Superior temporal gyrus (tissue), 1 donor: ENCODE measurements at regions not wholly inside any gene's neighbourhood (a gene's known extent, or its start where the extent isn't known, plus 50 kb on each side); places are given as distances from the start of the nearest gene placed in this dataset.
"Not testable (repeated sequence)": the region's sequence is repeated elsewhere in the genome, so short reads cannot be mapped to it uniquely, and the experiment has no call there.

Source experiments
- DNase-seq: peaks from one replicate; pipeline ENCODE4 v3.0.0-alpha.2; 2016; ENCODE audit errors: extremely low spot score

DNA sequence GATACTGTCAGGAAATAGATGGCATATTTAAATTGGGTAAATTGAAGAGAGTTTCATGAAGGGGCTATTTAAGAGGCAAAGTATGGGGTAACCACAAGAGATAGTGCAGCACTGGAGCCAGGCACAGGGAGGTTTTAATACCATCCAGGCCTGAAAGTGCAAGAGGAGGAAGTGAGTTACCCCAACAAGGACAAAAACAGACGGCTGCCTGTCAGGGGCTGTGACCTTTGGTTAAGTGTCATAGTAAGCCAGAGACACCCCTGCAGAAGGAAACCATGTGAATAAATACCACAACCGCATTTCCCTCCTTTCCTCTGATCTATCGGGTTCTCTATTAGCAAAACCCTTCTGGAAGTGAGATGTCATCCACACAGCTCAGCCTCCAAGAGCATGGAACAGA lies 122.0 kb upstream of the DHRS4 start:
- DNase-seq = no peak

DNA sequence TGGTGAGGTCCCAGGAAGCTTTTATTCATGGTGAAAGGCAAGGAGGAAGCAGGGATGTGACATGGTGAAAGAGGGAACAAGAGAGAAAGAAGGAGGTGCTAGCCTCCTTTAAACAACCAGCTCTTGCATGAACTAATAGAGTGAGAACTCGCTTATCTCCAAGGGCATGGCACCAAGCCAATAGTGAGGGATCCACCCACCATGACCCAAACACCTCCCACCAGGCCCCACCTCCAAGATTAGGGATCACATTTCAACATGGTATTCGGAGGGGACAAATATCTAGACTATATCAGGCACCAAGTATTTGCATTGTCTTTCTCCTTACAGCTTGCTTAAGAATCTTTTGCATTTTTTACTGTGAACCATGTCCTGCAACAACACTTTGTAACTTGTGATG lies 91.9 kb upstream of the DHRS4 start:
- DNase-seq = no peak

DNA sequence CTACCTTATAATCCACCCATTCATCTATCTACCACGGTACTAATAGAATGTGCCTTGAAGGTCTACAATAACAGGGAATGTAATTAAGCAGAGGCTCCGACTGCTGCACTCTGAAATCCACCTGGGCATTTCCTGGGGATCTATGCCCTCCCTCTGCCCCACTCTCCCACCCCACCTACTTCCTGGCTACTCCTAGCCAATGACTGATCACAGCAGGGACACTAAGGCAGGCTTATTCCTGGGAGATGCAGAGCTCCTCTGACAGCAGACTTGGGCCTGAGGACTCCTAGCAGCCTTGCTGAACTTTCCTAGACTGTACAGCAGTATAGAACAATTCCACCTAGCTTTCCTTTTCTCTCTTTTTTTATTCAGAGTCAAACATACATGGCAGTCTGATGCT lies 91.1 kb upstream of the DHRS4 start:
- no peak for DNase-seq

DNA sequence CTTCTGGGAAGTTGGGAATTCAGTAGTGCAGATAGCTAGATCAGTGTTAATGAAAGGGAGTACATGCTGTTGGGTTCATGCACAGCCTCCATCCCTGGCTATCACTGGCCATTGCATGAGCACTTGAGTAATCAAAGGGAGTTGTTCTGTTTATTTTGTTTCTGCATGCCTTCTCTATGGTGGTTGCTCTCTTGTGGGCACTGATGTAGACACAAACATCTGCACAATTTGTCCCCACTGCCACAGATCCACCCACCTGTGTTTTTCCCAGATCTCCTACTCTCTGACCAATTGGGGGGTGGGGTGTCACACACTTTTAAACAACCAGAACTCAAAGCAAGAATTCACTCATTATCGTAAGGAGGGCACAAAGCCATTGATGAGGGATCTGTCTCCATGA lies 89.7 kb upstream of the DHRS4 start:
- no peak for DNase-seq

DNA sequence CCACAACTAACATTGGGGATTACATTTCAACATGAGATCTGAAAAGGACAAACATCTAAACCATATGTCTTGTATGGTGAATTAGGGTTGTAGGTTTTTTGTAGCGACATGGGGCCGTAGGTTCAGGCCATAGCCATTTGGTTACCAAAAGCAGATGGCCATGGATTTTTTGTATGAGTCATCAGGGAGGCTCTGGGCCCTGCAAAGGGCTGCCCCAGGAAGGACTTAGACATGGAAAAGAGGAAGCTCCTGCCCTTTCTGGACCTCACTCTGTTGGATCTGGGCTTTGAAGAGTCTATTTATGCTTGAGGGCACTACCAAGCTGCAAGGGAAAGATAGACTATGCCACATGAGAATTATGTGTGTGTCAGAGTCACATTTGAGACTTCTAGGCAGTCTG lies 89.3 kb upstream of the DHRS4 start:
- no peak for DNase-seq

DNA sequence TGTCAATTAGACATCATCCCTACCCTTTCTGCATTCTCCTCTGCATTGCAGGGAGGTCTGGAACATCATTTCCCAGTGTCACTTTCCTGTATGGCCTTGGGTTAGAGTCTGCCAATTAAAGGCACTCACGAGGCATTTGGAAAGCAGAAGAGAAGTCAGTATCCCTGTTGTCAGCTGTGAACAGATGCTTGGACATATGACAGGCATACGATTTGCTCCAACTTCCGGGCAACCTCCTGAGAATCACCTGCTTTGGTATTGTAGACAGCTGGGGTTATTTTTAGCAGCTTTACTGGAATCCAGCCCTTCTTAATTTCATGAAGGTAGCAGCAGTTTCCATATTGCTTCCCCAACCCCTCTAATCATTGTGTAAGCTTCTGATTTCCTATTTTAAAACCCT lies 88.7 kb upstream of the DHRS4 start:
- DNase-seq = no peak

DNA sequence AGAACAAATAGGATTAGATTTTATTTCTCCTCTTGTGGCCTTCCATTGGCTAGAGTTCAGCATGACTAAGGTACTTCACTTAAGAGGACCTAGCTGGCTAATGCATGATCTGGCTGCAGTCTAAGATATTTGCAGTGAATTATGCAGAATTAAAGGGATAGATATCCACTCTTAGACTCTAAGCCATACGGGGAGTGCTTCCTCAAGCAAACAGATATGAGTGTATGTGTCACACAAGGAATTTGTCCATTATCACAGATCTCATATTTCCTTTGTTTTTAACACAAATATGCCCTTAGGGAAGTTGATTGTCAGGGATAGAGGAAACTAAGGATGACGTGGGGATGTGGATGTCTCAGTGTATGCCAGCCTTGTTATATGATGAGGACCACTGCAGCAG lies 88.1 kb upstream of the DHRS4 start:
- DNase-seq = no peak

DNA sequence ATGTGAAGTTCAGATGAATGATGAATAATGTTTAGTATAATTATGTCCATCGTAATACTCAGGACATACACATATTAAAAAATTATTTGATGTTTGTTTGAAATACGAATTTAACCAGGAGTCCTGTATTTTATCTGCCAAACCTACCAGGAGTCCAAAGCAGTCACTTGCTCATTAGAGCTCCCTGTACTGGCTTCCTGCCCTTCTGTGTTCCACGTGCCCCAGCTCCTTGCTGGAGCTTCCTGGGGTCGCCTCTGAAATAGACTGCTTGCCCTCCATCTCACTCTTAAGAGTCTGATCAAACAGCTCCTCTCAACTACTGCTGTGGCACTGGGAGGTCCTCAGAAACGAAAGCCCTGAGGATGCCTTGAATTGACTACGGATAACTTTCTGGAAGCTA lies 87.3 kb upstream of the DHRS4 start:
- no peak for DNase-seq

DNA sequence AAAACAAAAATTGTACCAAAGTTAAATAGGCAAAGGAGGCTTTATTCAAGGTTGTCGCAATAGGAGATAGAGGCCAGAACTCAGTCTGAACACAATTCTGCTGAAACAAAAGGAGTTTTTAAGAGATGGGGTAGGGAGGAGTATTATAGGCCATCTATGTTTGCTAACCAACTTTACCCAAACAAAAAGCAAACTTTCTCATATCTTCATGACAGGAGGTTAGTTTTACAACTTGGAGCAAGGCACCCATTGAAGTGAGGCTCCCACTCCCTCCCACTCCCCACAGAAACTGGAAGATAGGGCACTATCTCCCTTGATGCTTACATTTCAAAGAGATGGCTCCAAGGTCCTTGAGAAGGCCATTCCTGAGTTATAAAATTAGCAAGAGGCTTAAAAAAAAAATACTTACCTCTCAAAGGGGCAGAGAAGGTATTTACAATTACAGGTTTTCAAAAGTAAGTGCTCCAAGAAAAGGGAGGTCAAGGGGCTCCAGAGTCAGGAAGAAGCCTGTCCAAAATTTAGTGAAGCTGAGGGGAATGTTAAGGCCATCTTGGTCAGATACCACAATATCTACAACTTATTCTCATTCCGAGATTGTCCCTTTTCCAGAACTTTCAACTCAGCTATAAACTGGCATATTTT lies 84.4 kb upstream of the DHRS4 start:
- DNase-seq = no peak

DNA sequence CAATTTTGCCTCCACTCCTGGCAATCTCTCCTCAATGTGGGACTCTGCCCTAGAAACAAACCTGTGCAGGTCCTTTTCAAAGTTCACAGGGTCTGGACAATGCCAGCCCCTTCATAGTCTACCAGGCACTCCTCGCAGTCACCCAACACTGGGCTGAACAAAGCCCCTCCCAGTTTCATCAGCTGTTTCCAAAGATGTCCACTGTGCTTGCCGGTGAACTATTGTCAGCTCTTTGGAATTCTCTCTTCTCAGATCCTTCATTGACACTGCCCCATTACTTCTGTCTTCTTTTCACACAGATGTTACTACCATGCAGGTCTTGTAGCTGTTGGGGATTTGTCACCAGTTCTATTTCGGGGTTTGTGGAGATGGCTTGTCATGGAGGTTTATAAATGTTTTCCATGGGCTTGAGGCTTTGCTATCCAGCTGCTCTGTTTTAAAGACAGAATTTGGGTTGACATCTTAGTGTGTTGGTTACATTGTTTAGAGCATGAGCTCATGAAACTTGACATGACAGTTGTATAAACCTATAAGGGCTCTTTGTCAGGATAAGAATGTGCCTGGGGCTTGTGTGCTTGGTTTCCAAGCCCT lies 77.3 kb upstream of the DHRS4 start:
- DNase-seq = no peak

DNA sequence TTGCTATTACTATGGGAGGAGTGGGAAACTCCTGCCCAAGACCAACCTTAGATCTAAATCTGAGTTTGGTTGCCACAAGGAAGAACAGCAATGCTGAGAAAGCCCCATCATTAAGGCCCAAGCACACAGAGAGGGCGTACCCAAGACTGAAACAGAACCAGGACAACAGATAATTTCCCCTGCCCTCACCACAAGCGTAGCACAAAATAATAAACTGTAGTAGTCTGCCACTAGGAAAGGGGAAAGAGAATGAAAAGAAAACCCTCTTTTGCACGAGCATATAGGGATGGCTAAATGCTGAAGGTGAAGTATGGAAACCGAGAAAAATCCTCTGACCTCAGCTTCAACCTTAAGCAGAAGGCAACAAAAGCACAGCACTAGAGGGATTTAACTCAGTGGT lies 76.5 kb upstream of the DHRS4 start:
- no peak for DNase-seq

DNA sequence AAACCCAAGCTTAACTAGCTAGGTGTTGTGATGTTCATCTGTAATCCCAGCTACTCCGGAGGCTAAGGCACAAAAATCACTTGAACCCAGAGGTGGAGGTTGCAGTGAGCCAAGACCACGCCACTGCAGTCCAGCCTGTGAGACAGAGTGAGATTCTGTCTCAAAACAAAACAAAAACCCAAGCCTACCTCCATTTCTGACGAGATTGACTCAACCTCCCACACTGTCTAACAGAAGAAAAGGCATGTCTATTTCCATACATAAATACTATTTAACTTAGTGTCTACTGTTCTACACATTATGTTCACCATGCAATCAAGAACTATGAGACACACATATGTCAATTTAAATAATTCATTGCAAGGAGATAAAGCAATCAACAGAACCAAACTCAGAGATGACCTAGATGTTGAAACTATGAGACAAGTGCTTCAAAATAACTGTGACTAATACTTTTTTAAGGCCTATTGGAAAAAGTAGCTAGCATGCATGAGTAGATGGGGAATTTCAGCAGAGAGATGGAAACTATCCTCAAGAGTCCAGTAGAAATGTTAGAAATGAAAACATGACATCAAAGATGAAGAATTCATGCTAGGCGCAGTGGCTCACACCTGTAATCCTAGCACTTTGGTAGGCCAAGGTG lies 75.9 kb upstream of the DHRS4 start:
- no peak for DNase-seq

DNA sequence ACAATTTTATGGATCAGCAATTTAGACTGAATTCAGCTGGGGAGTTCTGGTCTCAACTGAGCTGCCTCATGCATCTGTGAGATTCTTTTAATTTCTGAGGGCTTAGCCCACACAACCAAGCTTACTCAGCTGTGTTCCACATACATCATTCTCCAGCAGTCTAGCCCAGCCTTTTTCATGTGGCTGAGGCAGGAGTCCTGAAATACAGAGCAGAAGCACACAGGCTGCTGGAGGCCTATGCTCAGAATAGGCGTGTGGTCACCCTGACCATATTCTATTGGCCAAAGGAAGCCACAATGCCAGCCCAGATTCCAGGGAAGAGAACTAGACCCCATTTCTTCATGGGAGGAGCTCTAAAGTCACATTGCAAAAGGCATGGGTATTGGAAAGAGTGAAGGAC lies 72.3 kb upstream of the DHRS4 start:
- no peak for DNase-seq

DNA sequence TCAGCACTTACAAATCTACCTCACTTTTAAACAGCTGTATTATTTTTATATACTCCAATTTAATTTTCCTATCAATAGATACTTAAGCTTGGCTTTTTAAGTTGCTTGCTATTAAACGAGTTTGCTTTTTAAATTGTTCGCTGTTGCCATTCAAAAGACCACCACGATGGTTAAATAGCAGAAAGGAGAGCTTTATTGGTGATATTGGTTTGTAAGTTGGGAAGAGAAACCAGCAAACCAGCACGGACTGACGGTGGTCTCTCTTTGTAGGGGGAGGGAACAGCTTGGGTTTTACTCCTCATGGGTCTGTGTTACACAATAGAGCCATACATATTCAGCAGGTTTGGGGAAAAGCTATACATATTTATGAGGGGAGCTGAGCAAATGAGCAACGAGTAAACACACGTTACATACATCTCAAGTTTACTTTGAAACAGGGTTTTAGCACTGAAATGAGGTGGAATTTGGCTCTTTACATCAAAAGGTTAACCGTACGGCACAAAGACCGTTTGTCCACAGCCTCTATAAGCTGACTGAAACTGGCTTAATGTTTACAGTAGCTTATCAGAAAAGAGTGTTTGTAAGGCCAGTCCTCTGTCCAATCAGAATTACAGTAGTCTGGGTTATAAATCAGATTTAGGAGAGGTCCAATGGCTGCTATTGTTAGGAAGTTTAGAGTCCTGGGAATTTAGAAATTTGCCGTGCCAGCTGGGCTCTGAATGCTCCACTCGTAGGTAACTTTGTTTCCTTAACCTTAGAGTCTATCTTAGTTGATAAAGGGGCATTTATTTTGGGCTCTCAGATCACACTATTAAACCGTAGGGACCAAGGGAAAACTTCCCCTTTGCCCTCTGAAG lies 69.7 kb upstream of the DHRS4 start:
- DNase-seq = no peak

DNA sequence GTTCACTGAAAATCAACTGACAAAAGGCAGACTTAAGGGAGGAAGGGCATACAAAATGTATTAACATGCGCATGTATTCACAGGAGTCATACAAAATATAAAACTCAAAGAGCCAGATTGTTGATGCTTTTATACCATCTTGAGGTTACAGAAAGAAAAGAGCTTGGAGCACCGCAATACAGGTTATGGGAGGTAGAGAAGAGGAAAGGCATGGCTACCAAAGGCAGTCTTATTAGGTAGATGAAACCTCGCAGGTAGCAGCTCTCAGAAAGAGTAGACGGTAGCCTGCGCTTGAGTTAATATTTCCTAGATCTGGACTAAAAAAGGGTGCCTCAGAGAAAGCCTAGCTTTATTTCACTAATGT lies 69.0 kb upstream of the DHRS4 start:
- no peak for DNase-seq

DNA sequence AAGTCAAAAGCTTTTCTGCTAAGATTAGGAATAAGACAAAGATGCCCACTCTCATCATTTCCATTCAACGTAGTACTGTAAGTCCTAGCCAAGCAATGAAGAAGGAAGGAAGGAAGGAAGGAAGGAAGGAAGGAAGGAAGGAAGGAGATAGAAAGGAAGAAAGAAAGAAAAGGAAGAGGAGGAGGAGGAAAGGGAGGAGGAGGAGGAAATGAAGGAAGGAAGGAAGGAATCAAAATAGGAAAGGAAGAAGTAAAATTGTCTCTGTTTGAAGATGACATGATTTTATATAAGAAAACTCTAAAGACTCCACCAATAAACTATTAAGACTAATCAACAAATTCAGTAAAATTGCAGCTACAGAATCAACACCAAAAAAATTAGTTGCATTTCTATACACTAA lies 66.0 kb upstream of the DHRS4 start:
- DNase-seq = no peak

DNA sequence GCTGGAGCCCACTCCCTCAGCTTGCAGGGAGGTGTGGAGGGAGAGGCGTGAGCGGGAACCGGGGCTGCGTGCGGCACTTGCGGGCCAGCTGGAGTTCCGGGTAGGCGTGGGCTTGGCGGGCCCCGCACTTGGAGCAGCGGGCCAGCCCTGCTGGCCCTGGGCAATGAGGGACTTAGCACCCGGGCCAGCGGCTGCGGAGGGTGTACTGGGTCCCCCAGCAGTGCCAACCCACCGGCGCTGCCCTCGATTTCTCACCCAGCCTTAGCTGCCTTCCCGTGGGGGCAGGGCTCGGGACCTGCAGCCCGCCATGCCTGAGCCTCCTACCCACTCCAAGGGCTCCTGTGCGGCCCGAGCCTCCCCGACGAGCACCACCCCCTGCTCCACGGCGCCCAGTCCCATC lies 61.9 kb upstream of the DHRS4 start:
- DNase-seq = not testable (repeated sequence)

DNA sequence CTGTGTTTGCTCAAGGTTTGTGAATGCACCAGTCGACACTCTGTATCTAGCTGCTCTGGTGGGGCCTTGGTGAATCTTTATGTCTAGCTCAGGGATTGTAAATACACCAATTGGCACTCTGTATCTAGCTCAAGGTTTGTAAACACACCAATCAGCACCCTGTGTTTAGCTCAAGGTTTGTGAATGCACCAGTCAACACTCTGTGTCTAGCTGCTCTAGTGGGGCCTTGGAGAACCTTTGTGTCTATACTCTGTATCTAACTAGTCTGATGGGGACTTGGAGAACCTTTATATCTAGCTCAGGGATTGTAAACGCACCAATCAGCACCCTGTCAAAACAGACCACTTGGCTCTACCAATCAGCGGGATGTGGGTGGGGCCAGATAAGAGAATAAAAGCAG lies 61.3 kb upstream of the DHRS4 start:
- not testable (repeated sequence) for DNase-seq

DNA sequence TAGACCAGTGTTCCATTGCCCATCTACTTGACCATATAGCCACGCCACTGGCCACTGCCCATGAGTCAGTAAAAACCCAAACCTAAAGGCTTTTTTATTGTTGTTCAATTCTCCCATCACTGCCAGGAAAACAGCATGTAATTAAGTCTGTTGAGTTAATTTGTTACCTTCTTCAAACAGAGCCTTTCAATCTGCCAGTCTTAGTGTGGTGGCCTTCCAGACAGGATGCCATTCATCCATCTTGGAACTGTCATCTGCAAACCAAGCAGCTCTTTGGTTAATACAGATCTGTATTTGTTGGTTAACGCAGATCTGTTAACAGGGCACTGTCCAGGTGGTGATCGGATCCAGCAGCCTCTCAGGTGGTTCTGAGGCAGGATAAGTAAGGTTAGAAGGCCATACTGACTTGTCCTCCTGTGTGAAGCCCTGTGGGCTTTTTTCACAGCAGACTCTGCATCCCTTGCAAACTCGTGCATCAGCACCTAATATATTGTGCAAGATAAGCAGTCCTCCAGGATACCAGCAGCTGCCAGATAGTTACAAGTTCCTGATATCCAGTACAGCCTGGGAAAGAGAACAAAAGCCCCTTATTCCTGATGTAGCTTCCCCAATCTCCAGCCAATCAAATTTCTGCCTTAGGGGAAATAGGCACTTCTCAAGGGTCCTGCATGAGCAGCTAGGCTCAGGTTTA lies 59.1 kb upstream of the DHRS4 start:
- no peak for DNase-seq

DNA sequence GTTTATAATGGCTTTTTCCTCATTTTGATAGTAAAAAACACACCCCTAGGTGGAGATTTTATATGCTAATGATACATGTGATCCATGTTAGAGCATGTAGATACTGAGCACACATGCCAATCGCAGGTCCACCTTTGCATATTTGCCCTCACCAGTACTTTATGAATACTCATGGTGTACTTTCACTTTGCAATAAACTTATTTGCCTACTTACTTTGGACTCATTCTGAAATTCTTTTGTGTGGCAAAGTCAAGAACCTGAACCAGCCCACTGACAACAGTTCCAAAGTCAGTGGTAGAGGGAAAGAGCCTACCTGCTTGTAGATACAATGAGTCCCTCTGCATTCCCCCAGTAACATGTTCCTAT lies 58.5 kb upstream of the DHRS4 start:
- no peak for DNase-seq

DNA sequence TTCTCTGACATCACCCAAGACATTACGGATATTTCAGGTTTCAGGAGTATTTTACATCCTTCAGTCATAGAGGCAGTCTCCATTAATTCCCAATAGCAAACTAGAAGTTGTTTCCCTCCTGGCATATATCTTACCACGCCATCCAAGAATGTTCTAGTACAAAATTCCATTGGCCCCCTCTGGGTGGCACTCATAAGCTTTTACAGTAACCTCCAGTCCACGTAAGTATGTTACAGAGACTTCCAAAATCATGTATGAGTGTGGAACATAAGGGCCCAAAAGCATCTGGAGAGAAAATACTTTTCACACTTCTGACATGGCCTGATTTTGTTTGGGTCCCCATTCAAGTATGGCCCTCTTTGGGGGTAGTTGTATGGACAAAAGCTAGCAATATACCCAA lies 58.1 kb upstream of the DHRS4 start:
- no peak for DNase-seq

DNA sequence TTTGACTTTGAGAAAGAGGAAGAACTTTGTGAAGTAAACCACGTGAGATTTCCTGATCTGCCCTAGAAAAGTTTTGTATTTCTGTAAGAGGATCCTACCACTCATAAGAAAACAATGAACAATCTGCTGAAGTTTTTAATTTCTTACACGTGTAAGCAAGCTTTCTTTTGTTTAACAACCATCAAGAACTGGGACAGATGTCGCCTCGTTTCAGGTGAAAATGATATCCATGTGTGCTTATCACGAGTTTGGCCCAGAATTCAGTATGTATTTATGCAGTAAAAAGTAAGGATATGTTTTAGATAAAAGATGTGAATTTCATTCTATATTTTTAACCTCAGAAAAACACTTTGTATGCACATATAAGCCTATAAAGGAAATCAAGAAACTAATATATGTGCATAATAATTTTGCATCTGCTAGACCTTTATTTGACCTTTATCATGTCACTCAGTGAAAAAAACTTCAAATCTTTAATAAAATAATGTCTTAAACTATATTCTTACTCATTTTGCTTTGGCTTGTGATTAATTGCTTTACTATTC lies 56.9 kb upstream of the DHRS4 start:
- no peak for DNase-seq
